ENCODE measurements at regions not wholly inside any gene's neighbourhood (a gene's known extent, or its start where the extent isn't known, plus 50 kb on each side); places are given as distances from the start of the nearest gene placed in this dataset.

GRCh38 chr7:112882991-112883390 is 92.8 kb upstream of the TMEM168 start:
- no peak for DNase-seq (ENCODE audit: low read depth)

- DNase-seq (ENCODE audit: low read depth), result no peak
Observed at GRCh38 chr7:112882511-112882910, 92.3 kb upstream of the TMEM168 start.

- DNase-seq (ENCODE audit: low read depth), result no peak
Observed at GRCh38 chr7:112882022-112882421, 91.8 kb upstream of the TMEM168 start.

GRCh38 chr7:112880818-112881418 is 90.7 kb upstream of the TMEM168 start:
- no peak for DNase-seq (ENCODE audit: low read depth)

DNA sequence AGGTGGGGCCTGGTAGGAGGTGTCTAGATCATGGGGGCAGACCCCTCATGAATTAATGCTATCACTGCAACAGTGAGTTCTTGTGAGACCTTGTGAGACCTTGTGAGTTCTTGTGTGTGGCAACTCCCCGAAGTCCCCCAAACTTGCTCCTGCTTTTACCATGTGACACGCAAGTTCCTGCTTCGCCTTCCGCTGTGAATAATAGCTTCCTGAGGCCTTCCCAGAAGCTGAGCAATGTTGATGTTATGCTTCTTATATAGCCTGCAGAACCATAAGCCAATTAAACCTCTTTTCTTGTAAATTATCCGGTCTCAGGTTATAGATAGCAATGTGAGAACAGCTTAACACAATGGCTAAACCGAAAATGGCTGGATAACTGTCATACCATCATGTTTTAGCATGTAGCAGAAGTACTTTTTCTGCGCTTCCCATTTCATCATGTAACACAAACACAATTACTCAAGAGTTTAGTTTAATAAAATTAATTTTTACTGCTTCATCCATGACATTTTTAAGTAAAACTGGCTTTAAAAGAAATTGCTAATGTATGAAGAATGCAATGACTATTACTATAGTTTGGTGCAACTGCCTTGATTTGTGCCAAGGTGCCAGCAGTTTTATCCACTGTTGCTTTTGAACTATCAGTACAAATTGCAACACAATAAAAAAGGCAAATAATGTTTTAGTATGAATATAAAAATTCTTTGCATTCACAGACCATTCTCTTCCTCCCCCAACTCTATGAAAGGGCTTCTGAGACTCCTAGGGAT is 87.7 kb upstream of the TMEM168 start:
- DNase-seq (ENCODE audit: low read depth), result no peak

- DNase-seq (ENCODE audit: low read depth), result no peak
Observed at GRCh38 chr7:112876877-112877276, 86.7 kb upstream of the TMEM168 start.

DNA sequence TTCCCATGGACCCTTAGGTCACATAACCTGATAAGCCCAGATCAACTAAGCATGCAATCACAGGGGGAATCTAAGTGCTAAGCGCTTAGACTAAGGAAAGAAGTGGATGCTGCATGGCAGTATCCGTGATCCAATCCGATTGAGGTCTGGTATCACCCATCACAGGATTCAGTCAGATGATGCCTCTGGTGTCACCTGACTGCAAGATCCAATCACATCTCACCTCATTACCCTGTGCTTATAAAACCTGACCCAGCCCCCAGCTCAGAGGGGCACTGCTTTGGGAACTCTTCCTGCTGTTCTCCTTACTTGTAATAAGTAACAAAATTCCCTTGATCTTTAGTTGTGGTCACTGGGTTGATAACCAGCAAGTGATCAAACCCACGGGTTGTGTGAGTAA is 84.7 kb upstream of the TMEM168 start:
- no peak for DNase-seq (ENCODE audit: low read depth)

DNA sequence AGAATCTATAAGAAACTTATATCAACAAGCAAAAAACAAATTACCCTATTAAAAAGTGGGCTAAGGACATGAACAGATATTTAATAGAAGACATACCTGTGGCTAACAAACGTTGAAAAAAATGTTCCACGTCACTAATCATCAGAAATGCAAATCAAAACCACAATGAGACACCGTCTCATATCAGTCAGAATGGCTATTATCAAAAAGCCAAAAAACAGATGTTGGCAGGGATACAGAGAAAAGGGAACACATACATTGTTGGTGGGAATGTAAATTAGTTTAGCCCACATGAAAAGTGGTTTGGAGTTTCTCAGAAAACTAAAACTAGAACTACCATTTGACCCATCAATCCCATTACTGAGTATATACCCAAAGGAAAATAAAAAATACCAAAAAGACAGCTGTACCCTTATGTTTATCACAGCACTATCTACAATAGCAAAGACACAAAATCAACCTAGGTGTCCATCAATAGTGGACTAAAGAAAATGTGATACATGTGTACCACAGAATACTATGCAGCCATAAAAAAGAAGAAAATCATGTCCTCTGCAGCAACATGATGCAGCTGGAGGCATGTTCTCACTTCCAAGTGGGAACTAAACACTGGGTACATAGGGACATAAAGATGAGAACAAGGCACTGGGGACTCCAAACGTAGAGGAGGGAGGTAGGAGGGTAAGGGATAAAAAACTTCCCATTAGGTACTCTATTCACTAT is 83.8 kb upstream of the TMEM168 start:
- DNase-seq (ENCODE audit: low read depth), result no peak

- peak; percentile 7 for DNase-seq (ENCODE audit: low read depth)
Observed at GRCh38 chr7:112869111-112869774, 79.0 kb upstream of the TMEM168 start.

DNA sequence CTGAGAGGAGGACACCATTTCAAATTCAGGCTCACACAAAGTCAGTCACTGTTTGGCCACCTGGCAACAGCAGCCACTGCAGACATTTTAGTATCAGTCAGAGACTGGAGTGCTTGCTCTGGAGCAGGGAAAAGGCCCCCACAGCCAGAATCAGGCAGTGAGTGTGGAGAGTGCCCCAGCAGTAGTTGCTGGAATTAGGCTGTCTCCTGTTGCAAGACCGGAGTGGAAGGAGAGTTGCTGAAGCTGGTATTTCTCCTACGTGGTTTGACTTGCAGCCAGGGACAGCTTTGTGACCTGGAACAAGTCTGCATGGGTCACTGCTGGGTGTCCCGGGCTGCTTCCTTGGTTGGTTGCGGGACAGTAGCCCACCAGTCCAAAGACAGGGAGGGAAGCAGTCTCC is 78.4 kb upstream of the TMEM168 start:
- no peak for DNase-seq (ENCODE audit: low read depth)

- no peak for DNase-seq (ENCODE audit: low read depth)
Observed at GRCh38 chr7:112866424-112866823, 76.2 kb upstream of the TMEM168 start.

DNA sequence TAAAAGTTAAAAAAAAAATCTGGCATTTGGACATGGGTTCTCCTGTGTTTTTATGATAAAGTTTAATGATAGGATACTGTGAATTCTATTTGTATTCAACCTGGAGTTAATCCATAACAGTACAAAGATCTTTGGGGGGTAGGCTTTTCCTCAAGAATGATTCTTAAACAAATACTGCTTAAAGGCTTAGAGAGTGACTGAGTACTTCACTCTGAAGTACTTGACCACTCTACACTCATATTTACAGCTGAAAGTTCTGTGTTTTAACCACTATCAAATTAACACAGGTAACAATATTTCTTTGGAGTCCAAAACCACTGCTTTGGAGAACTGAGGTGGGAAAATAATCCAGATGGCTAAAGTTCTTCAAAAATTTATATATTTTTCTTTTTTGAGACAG is 74.2 kb upstream of the TMEM168 start:
- no peak for DNase-seq (ENCODE audit: low read depth)

DNA sequence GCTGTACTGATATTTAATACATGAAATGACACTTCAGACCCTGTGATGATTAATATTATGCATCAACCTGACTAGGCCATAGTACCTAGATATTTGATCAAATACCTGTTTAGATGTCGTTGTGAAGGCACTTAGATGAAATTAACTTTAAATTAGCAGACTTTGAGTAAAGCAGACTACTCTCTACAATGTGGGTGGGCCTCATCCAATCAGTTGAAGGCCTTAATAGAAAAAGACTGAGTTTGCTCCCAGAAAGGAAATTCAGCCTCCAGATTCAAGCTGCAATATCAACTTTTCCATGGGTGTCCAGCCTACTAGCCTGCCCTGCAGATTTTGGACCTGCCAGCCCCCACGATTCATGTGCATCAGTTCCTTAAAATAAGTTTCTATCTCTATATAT is 68.6 kb upstream of the TMEM168 start:
- no peak for DNase-seq (ENCODE audit: low read depth)

DNA sequence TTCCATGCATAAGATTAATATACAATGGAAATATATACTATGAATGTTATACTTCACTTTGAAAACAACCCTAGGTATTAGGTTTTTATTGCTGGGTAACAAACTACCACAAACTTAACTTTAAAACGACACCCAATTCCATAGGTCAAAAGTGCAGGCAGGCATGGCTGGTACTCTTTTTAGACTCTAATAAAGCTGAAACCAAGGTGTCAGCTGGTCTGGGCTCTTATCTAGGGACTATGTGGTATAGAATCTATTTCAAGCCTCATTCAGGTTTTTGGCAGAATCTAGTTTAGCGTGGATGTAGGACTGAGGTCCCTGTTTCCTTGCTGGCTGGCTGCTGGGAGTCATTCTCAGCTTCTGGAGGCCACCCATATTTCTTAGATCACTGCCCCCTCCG is 65.0 kb upstream of the TMEM168 start:
- no peak for DNase-seq (ENCODE audit: low read depth)

GRCh38 chr7:112854169-112854568 is 64.0 kb upstream of the TMEM168 start:
- no peak for DNase-seq (ENCODE audit: low read depth)

DNA sequence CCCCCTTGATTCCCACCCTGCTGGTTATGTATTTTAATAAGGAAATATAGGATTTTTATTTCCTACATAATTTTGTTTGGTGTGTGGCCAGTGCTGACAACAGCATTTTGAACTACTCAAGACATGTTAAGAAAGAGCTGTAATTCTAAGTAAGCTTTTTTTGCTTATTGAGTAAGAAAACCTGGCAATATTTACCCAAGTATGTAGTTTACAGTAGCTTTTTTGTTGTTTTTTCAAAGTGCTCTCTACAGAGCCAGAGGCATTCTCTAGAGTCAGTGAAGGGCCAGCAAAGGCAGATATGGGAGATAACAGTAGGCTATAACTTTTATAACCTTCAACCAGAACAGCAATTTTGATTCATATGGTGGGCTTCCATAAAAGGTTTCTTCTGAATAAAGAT is 63.2 kb upstream of the TMEM168 start:
- no peak for DNase-seq (ENCODE audit: low read depth)

GRCh38 chr7:112843151-112843550 is 53.0 kb upstream of the TMEM168 start:
- DNase-seq (ENCODE audit: low read depth), result no peak
